ENCODE measurements at regions not wholly inside any gene's neighbourhood (a gene's known extent, or its start where the extent isn't known, plus 50 kb on each side); places are given as distances from the start of the nearest gene placed in this dataset.

DNA sequence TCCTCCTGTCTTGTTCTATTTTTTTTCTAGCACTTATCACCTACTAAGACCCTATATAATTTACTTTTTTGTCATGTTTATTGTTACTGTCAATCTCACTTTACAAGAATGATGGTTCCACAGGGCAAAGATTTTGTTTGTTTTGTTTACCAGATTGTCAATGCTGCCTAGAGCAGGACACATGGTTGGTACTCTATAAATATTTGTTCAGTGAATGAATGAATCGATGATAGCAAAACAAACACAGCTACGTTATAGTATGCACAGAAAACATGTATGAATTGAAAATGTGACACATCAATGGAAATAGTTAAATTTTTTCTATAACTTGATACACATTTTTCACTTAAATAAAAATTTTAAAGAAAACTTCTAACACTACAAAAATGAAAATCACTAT is 67.1 kb upstream of the KRR1 start:
- TF ChIP-seq BHLHE40 (IDR thresholded peaks at IDR 0.05; ENCODE audit: borderline replicate concordance) (no peak), ELF4 (IDR thresholded peaks at IDR 0.05) (no peak), FOXM1 (IDR thresholded peaks at IDR 0.05; ENCODE audit: borderline replicate concordance) (no peak), FOXA1 (IDR thresholded peaks at IDR 0.05) (no peak)
